ENCODE measurements at regions not wholly inside any gene's neighbourhood (a gene's known extent, or its start where the extent isn't known, plus 50 kb on each side); places are given as distances from the start of the nearest gene placed in this dataset.

DNA sequence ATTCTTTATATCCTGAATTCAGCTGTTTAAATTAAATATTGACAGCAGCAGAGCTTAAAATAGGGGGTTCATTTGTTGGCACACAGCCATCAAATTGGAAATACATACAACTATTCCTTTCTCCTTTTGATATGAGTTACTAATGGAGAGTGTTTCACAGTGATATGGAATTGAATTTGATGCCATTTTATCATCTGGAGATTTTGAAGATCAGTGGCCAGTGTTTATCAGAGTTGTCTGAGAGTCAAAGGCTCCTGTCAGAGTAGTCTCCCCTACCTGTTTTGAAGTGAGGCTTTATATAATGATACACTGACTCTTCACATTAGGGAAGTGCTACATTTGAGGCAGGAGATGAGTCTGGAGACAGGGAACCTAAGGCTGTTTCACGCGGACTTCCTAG, 1286.3 kb downstream of the TECRL start:
- CTCF ChIA-PET, result no interaction called here
- intact Hi-C loops (cut with micrococcal nuclease), result no loop called here
- BruUV-seq (replicated peaks), result no TSS peak
- Mint-ChIP-seq H3K27ac (ENCODE audit: low read depth, unreplicated experiment) (no peak overlapping the region), H3K9me3 (ENCODE audit: unreplicated experiment) (no peaks in the 10 kb centered on the region), H3K4me3 (ENCODE audit: unreplicated experiment) (no peak overlapping the region), H3K36me3 (ENCODE audit: insufficient read depth, unreplicated experiment) (no peaks in the 10 kb centered on the region), H3K27me3 (ENCODE audit: insufficient read depth, unreplicated experiment) (no peaks in the 10 kb centered on the region), H3K4me1 (ENCODE audit: insufficient read depth, unreplicated experiment) (peaks cover 16% of the 10 kb centered on the region)
- POLR2A ChIA-PET, result no interaction called here
- no peak for DNase-seq (ENCODE audit: unreplicated experiment)
- TF ChIP-seq, protein P1, sequence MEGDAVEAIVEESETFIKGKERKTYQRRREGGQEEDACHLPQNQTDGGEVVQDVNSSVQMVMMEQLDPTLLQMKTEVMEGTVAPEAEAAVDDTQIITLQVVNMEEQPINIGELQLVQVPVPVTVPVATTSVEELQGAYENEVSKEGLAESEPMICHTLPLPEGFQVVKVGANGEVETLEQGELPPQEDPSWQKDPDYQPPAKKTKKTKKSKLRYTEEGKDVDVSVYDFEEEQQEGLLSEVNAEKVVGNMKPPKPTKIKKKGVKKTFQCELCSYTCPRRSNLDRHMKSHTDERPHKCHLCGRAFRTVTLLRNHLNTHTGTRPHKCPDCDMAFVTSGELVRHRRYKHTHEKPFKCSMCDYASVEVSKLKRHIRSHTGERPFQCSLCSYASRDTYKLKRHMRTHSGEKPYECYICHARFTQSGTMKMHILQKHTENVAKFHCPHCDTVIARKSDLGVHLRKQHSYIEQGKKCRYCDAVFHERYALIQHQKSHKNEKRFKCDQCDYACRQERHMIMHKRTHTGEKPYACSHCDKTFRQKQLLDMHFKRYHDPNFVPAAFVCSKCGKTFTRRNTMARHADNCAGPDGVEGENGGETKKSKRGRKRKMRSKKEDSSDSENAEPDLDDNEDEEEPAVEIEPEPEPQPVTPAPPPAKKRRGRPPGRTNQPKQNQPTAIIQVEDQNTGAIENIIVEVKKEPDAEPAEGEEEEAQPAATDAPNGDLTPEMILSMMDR (IDR thresholded peaks at IDR 0.05; ENCODE audit: unreplicated experiment), result no peak

GRCh38 chr4:63106600-63106999, 1302.7 kb downstream of the TECRL start:
- H3K4me1 Mint-ChIP-seq (ENCODE audit: insufficient read depth, unreplicated experiment), result no peaks in the 10 kb centered on the region
- H3K27me3 Mint-ChIP-seq (ENCODE audit: insufficient read depth, unreplicated experiment), result no peaks in the 10 kb centered on the region
- no peak overlapping the region for H3K4me3 Mint-ChIP-seq (ENCODE audit: unreplicated experiment)
- TF ChIP-seq, protein P1 (IDR thresholded peaks at IDR 0.05; ENCODE audit: unreplicated experiment), result no peak
- ChIA-PET POLR2A (no interaction called here), CTCF (no interaction called here)
- no peak for DNase-seq (ENCODE audit: unreplicated experiment)
- no TSS peak for BruUV-seq (replicated peaks)
- peaks cover 11% of the 10 kb centered on the region for H3K9me3 Mint-ChIP-seq (ENCODE audit: unreplicated experiment)
- intact Hi-C loops (cut with micrococcal nuclease), result no loop called here
- no peak overlapping the region for H3K27ac Mint-ChIP-seq (ENCODE audit: low read depth, unreplicated experiment)
- H3K36me3 Mint-ChIP-seq (ENCODE audit: insufficient read depth, unreplicated experiment), result no peaks in the 10 kb centered on the region

- no peak overlapping the region for H3K27ac Mint-ChIP-seq (ENCODE audit: low read depth, unreplicated experiment)
- ChIA-PET CTCF (no interaction called here), POLR2A (no interaction called here)
- H3K4me1 Mint-ChIP-seq (ENCODE audit: insufficient read depth, unreplicated experiment), result no peaks in the 10 kb centered on the region
- H3K36me3 Mint-ChIP-seq (ENCODE audit: insufficient read depth, unreplicated experiment), result no peaks in the 10 kb centered on the region
- no peaks in the 10 kb centered on the region for H3K27me3 Mint-ChIP-seq (ENCODE audit: insufficient read depth, unreplicated experiment)
- H3K9me3 Mint-ChIP-seq (ENCODE audit: unreplicated experiment), result peaks cover 7% of the 10 kb centered on the region
- no peak for DNase-seq (ENCODE audit: unreplicated experiment)
- no peak overlapping the region for H3K4me3 Mint-ChIP-seq (ENCODE audit: unreplicated experiment)
- TF ChIP-seq, protein P1 (IDR thresholded peaks at IDR 0.05; ENCODE audit: unreplicated experiment), result no peak
- no TSS peak for BruUV-seq (replicated peaks)
- intact Hi-C loops (cut with micrococcal nuclease), result no loop called here
Observed at GRCh38 chr4:63105839-63106238, 1303.4 kb downstream of the TECRL start.

GRCh38 chr4:63090641-63091040, 1318.6 kb downstream of the TECRL start:
- BruUV-seq (replicated peaks), result no TSS peak
- H3K4me3 Mint-ChIP-seq (ENCODE audit: unreplicated experiment), result no peak overlapping the region
- POLR2A ChIA-PET, result no interaction called here
- CTCF ChIA-PET, result no interaction called here
- TF ChIP-seq, protein P1 (IDR thresholded peaks at IDR 0.05; ENCODE audit: unreplicated experiment), result no peak
- H3K36me3 Mint-ChIP-seq (ENCODE audit: insufficient read depth, unreplicated experiment), result no peaks in the 10 kb centered on the region
- H3K9me3 Mint-ChIP-seq (ENCODE audit: unreplicated experiment), result no peaks in the 10 kb centered on the region
- H3K27me3 Mint-ChIP-seq (ENCODE audit: insufficient read depth, unreplicated experiment), result no peaks in the 10 kb centered on the region
- no peak for DNase-seq (ENCODE audit: unreplicated experiment)
- no peaks in the 10 kb centered on the region for H3K4me1 Mint-ChIP-seq (ENCODE audit: insufficient read depth, unreplicated experiment)
- H3K27ac Mint-ChIP-seq (ENCODE audit: low read depth, unreplicated experiment), result no peak overlapping the region
- intact Hi-C loops (cut with micrococcal nuclease), result no loop called here

Measured in MCF 10A (cell line).